BJ (cell line): ENCODE measurements at regions not wholly inside any gene's neighbourhood (a gene's known extent, or its start where the extent isn't known, plus 50 kb on each side); places are given as distances from the start of the nearest gene placed in this dataset.

Experiments
- CTCF ChIA-PET: fragments of 350-600 bp; formaldehyde crosslinking; extraction: SDS; loops from one replicate; lab custom pipeline; 2021; ENCODE audit warnings: antibody characterized with exemption, inconsistent platforms; lab: Yijun Ruan, JAX
- POLR2A ChIA-PET: fragments of 300-600 bp; sonication (Branson Sonifier 250); formaldehyde crosslinking; extraction: SDS; loops from one replicate; lab custom pipeline; 2021; ENCODE audit warnings: antibody characterized with exemption; lab: Charles Lee
- DNase-seq: peaks from one replicate; pipeline ENCODE4 v3.0.0-alpha.2; 2011; ENCODE audit warnings: low read depth
- H3K27me3 ChIP-seq: 2 replicates; pipeline ENCODE4 v1.6.0; 2011; ENCODE audit warnings: low read length; ENCODE audit not compliant: control insufficient read depth, insufficient read depth
- H3K36me3 ChIP-seq: 2 replicates; pipeline ENCODE4 v1.5.1; 2011; ENCODE audit warnings: low read length; ENCODE audit not compliant: control insufficient read depth, insufficient read depth
- H3K4me3 ChIP-seq: 2 replicates; pipeline ENCODE4 v1.5.1; 2011; ENCODE audit warnings: low read depth, mild to moderate bottlenecking, control low read depth, low read length
- CTCF ChIP-seq: IDR thresholded peaks from 2 replicates; pipeline ENCODE4 v1.5.1; 2011; ENCODE audit warnings: low read depth, mild to moderate bottlenecking, control low read depth, inconsistent platforms, low read length, moderate library complexity; ENCODE audit not compliant: insufficient read depth

GRCh38 chr2:103605071-103605780 lies 843.4 kb downstream of the TMEM182 start:
- CTCF ChIA-PET = interaction anchor here (0.6 kb wide), 1 partner anchor 990 kb away, joined by 3 read pairs; no protein-coding TSS in a partner anchor
- POLR2A ChIA-PET = no interaction called here
- Histone ChIP-seq H3K4me3 (no peak overlapping the region), H3K27me3 (no peaks in the 10 kb centered on the region), H3K36me3 (no peaks in the 10 kb centered on the region)
- DNase-seq = no peak
- no peak for TF ChIP-seq CTCF

GRCh38 chr2:103615611-103616105 lies 853.8 kb downstream of the TMEM182 start:
- POLR2A ChIA-PET = no interaction called here
- DNase-seq = no peak
- no peak overlapping the region for H3K4me3 ChIP-seq
- CTCF ChIA-PET = no interaction called here
- TF ChIP-seq CTCF = no peak
- H3K36me3 ChIP-seq = no peaks in the 10 kb centered on the region
- H3K27me3 ChIP-seq = no peaks in the 10 kb centered on the region

- no peak for DNase-seq
- ChIA-PET CTCF (no interaction called here), POLR2A (no interaction called here)
- Histone ChIP-seq H3K27me3 (no peaks in the 10 kb centered on the region), H3K4me3 (no peak overlapping the region), H3K36me3 (no peaks in the 10 kb centered on the region)
- no peak for TF ChIP-seq CTCF
Observed at GRCh38 chr2:103616891-103617290, 855.1 kb downstream of the TMEM182 start.

GRCh38 chr2:103618112-103618511 lies 856.3 kb downstream of the TMEM182 start:
- H3K4me3 ChIP-seq = no peak overlapping the region
- no peak for DNase-seq
- H3K36me3 ChIP-seq = no peaks in the 10 kb centered on the region
- H3K27me3 ChIP-seq = no peaks in the 10 kb centered on the region
- ChIA-PET CTCF (no interaction called here), POLR2A (no interaction called here)
- no peak for TF ChIP-seq CTCF

GRCh38 chr2:103627301-103627700 lies 865.5 kb downstream of the TMEM182 start:
- no peak for TF ChIP-seq CTCF
- Histone ChIP-seq H3K36me3 (no peaks in the 10 kb centered on the region), H3K27me3 (no peaks in the 10 kb centered on the region), H3K4me3 (no peak overlapping the region)
- ChIA-PET POLR2A (no interaction called here), CTCF (no interaction called here)
- no peak for DNase-seq
